GM12874 (cell line): ENCODE measurements at regions not wholly inside any gene's neighbourhood (a gene's known extent, or its start where the extent isn't known, plus 50 kb on each side); places are given as distances from the start of the nearest gene placed in this dataset.

Source experiments
- CTCF ChIP-seq: IDR thresholded peaks from 2 replicates; pipeline ENCODE4 v1.5.1; 2011; ENCODE audit warnings: low read depth, mild to moderate bottlenecking, control low read depth, low read length, moderate library complexity; ENCODE audit not compliant: insufficient read depth

- no peak for TF ChIP-seq CTCF
Measured at GRCh38 chr15:25185791-25186190, 231.0 kb downstream of the SNRPN start.

- no peak for TF ChIP-seq CTCF
Measured at GRCh38 chr15:25186411-25186810, 231.6 kb downstream of the SNRPN start.

GRCh38 chr15:25186906-25187645, 232.3 kb downstream of the SNRPN start:
- TF ChIP-seq CTCF = no peak

- no peak for TF ChIP-seq CTCF
Measured at GRCh38 chr15:25188051-25188450, 233.3 kb downstream of the SNRPN start.

GRCh38 chr15:25188551-25189101, 233.8 kb downstream of the SNRPN start:
- no peak for TF ChIP-seq CTCF

- no peak for TF ChIP-seq CTCF
Measured at GRCh38 chr15:25189551-25189950, 234.8 kb downstream of the SNRPN start.

GRCh38 chr15:25192651-25193050, 237.9 kb downstream of the SNRPN start:
- TF ChIP-seq CTCF = no peak
